Adrenal gland (tissue), 5 donors: ENCODE measurements at regions not wholly inside any gene's neighbourhood (a gene's known extent, or its start where the extent isn't known, plus 50 kb on each side); places are given as distances from the start of the nearest gene placed in this dataset.

Experiments used
- CTCF ChIP-seq, 6 experiments: fragments of 450-650 bp in 4 of 6; fragments of 200-600 bp in 2 of 6; sonication (generic) in 1 of 6; IDR thresholded peaks; 1 replicate in 5 of 6; 2 replicates in 1 of 6; pipeline versions ENCODE4 v1.5.1 to v1.8.0; 2016 to 2021; ENCODE audit warnings: antibody characterized with exemption in 6 of 6, mild to moderate bottlenecking in 2 of 6, moderate library complexity in 1 of 6
- POLR2A ChIP-seq, 2 donors: fragments of 450-650 bp; IDR thresholded peaks; one replicate each; pipeline ENCODE4 v1.6.1; 2017; ENCODE audit warnings: antibody characterized with exemption in 2 of 2, mild to moderate bottlenecking in 2 of 2, moderate library complexity in 1 of 2
- donor health status: DM: no; HTN: no; CAD: no.

GRCh38 chr11:28822576-28822975 is 714.4 kb downstream of the METTL15 start:
- no peak for TF ChIP-seq CTCF (IDR thresholded peaks at IDR 0.05)
- no peak for TF ChIP-seq POLR2A (IDR thresholded peaks at IDR 0.05)
